ES-I3 (cell line): ENCODE measurements at regions not wholly inside any gene's neighbourhood (a gene's known extent, or its start where the extent isn't known, plus 50 kb on each side); places are given as distances from the start of the nearest gene placed in this dataset.

Source experiments
- H3K36me3 ChIP-seq: 2 replicates; pipeline ENCODE4 v1.6.1; 2013; ENCODE audit warnings: mild to moderate bottlenecking, low read length, control low read depth, moderate library complexity; ENCODE audit not compliant: insufficient read depth
- H3K4me1 ChIP-seq: 2 replicates; pipeline ENCODE4 v1.6.1; 2013; ENCODE audit warnings: mild to moderate bottlenecking, control low read depth, low read length; ENCODE audit not compliant: insufficient read depth
- H3K9ac ChIP-seq: 2 replicates; pipeline ENCODE4 v1.6.1; 2013; ENCODE audit warnings: low read depth, mild to moderate bottlenecking, low read length, moderate library complexity
- H3K9me3 ChIP-seq: 2 replicates; pipeline ENCODE4 v1.6.1; 2013; ENCODE audit warnings: mild to moderate bottlenecking, low read length, moderate library complexity; ENCODE audit not compliant: control insufficient read depth, insufficient read depth

DNA sequence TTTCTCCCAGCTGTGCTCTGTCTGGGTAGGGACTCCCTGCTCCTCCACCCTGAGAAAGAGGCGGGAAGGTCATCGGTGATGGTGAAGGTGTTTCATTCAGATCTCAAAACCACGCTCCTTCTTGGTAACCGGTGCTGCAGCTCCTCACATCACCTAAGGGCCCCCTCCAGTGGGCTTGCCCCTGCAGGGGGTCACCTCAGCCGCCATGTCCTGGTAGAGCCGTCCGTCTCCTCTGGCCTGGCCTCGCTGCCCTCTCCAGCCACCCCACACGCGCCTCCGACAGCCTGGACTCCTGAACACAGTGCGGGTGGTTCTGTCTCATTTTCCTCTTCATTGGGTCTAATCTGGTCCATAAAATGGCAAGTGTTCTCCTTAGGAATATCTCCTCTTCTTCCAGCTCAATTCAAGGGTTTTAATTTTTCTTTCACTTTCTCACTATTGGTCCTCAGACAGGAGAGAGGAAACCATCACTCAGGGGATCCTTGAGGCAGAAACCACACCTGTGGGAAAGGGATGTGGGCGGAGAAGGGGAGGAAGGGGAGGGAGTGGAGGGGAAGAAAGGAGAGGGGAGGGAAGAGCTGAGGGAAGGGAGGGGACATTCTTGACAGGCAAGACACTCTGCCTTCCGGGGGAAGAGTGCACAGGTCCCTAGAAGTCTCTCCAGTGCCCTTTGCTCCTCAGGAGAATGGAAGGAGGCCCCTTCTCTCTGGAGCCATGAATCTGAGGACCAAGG, 1338.4 kb downstream of the TBC1D22A start:
- Histone ChIP-seq H3K36me3 (no peaks in the 10 kb centered on the region), H3K4me1 (no peaks in the 10 kb centered on the region; the same call in 1 of the 2 replicates), H3K9ac (no peak overlapping the region), H3K9me3 (no peaks in the 10 kb centered on the region)

DNA sequence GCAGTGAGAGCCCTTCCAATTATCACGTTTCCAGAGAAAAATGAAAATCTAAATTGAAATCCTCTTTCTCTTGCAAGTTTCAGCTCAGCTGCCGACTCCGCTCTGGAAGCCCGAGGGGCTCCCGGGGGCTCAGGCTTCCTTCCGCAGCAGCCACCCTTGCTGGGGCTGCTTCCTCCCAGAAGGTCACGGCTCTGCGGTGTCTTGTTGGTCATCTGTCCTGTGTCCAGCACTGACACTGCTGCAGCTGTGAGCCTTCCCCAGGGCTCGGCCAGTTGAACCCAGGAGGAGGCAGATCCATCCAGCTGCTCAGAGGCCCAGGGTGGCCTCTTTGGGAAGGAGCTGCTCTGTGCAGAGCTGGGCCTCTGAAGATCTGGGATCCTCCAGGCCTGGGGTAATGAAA, 1337.2 kb downstream of the TBC1D22A start:
- Histone ChIP-seq H3K36me3 (no peaks in the 10 kb centered on the region), H3K9ac (no peak overlapping the region), H3K4me1 (no peaks in the 10 kb centered on the region; the same call in 1 of the 2 replicates), H3K9me3 (no peaks in the 10 kb centered on the region)

DNA sequence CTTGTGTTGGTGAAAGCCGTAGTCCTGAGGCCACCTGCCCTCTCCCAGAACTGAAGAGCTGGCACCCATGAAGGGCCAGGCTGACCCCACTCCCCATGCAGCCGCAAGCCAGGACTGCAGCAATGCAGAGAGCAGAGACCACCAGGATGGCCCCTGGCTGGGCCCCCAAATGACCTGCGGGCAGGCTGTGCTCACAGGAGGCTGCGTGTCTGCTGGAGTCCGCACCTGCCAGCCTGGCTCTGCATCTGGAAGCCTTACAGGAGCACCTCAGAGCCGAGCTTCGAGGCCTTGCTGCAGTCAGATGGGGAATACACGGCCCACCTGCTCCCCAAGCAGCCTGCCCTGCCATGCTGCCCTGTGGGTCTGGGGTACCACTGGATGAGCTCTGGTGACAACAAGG, 1336.8 kb downstream of the TBC1D22A start:
- H3K9me3 ChIP-seq = no peaks in the 10 kb centered on the region
- H3K36me3 ChIP-seq = no peaks in the 10 kb centered on the region
- no peak overlapping the region for H3K9ac ChIP-seq
- H3K4me1 ChIP-seq = no peaks in the 10 kb centered on the region; the same call in 1 of the 2 replicates

DNA sequence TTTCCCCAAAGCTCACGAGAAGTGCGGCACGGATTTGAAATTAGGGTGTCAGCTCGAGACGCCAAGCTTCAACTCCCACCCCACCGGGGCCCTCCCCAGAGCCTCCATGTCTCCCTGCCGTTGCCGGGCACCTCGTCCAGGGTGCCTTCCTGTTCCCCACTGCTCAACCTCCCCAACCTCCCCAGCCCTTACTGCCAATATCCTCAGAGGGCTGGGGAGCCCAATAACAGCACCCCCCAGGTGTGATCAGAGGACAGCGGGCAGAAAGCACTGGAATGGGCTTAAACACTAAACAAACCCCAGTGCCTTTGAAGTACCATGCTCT, 1336.4 kb downstream of the TBC1D22A start:
- no peaks in the 10 kb centered on the region for H3K36me3 ChIP-seq
- H3K9me3 ChIP-seq = no peaks in the 10 kb centered on the region
- no peak overlapping the region for H3K9ac ChIP-seq
- H3K4me1 ChIP-seq = no peaks in the 10 kb centered on the region; the same call in 1 of the 2 replicates

DNA sequence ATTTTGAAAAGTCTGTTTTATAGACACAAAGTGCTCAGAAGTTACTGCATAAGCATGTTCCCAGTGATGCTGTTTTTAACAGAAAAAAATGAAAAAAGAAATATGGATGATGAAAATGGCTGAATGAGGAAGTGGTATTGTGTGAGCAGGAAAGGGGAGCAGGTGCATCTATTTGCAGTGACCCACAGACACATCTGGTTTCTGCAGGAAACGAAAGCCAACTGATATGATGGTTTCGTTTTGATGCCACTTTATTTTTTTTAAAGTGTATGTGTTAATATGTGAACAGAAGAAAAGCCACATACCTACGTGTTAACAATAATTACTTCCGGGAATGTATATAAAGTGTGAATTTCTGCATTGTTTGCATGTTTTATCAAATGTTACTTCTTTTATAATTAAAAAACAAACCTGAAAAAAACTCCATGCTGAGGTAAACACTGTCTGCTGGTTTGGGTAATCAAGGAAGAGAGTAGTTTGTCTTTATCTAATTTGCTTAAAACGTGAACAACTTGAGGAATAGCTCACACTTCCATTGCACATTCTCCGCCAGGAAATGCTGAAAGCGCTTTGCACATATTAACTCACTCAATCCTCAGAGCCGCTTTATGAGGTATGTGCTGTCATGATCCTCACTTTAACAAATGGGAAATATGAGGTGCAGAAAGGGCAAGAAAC, 1335.9 kb downstream of the TBC1D22A start:
- no peaks in the 10 kb centered on the region for H3K36me3 ChIP-seq
- H3K9me3 ChIP-seq = no peaks in the 10 kb centered on the region
- no peak overlapping the region for H3K9ac ChIP-seq
- H3K4me1 ChIP-seq = no peaks in the 10 kb centered on the region; the same call in 1 of the 2 replicates

DNA sequence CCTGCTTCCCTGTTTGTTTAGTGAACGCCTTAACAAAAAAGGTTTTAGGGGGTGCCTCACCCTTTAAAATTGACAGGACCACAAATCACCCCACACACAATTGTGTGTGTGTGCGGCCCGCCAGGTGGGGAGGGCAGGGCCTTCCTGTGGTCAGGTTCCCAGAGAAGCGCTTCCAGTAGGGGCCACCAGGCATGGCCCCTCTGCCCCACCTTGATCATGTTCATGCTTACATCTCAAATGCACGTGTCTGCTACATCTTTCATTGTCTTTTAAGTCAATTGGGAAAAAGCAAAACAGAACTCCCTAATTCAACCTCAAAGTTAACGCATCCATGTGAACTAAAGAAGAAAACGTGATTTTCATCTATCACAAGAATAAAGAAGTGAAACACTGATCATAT, 1335.3 kb downstream of the TBC1D22A start:
- H3K4me1 ChIP-seq = no peaks in the 10 kb centered on the region; the same call in 1 of the 2 replicates

DNA sequence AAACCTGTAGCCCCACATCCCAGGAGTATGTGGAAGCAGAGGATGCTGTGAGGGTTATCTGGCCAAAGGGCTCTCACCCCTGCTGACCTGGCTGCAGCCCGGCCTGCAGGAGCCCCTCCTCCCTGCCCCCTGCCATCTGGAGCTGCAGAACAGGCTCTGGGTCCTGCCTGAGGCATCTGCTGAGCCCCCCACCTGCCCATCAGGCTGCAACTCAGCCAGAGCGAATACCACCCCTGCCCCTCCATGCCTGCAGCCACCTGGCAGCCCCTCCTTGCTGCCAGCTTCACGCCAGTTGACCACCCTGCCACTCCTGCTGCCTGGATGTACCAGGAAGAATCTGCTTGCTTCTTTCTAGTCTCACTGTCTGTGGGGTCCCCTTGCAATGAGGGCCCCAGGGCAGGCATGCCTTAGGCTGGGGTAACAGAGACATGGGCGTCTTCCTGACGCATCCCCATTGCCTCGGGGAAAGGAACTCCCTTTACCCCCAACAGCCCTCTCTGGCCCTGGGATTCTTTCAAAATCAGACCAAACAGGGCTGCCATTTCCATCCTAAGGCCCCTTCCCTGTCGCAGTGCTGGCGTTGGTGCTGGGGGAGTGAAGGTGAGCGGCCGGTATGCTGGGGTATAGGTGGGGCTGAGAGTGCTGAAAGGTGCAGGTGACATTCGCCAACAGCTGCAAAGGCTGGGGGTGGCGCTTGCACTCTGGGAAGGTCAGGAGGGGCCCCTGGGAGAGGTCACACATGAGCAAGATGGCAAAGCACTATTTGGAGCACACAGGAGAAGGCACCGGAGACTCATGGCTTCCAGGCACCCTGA, 1334.6 kb downstream of the TBC1D22A start:
- Histone ChIP-seq H3K4me1 (no peaks in the 10 kb centered on the region; the same call in 1 of the 2 replicates), H3K36me3 (no peaks in the 10 kb centered on the region), H3K9ac (no peak overlapping the region), H3K9me3 (no peaks in the 10 kb centered on the region)

More for the DNA sequence above, 1335.3 kb downstream of the TBC1D22A start:
- Histone ChIP-seq H3K9me3 (no peaks in the 10 kb centered on the region), H3K36me3 (no peaks in the 10 kb centered on the region), H3K9ac (no peak overlapping the region)

DNA sequence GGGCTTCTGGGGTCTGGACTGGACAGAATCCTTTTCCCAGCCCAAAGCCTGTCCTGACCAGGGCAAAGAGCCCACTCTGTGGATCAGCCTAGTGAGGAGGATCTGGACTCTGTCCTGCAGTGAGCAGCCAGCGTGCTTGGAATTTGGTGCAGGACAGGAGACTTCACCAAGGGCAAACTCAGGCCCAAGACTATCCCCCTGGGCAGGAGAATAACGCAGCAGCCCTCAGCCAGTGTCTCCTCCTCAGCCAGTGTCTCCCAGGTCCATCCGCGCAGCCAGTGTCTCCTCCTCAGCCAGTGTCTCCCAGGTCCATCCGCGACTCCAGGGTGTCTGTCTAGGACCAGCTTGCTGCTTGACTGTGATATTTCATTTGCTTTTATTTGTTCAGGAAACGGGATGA, 1334.0 kb downstream of the TBC1D22A start:
- H3K4me1 ChIP-seq = no peaks in the 10 kb centered on the region; the same call in 1 of the 2 replicates
- H3K9me3 ChIP-seq = no peaks in the 10 kb centered on the region
- no peaks in the 10 kb centered on the region for H3K36me3 ChIP-seq
- H3K9ac ChIP-seq = no peak overlapping the region

DNA sequence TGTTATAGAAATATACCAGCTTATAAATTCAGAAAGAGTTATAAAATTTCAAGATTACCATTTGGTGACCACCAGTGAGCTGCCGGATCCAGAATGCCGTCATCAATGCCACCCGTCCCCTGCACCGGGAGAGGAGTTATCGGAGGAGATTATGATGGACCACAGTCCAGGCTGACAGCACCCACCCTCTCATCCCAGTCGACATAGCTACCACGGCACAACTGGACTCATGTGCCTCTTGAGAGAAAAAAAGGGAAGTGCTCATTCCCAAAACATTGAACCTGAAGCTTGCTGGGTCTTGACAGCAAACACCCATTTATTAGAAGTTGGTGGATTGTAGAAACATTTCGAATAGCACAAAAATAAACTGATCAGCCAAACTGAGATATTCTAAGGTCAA, 1331.5 kb downstream of the TBC1D22A start:
- H3K36me3 ChIP-seq = no peaks in the 10 kb centered on the region
- H3K9me3 ChIP-seq = no peaks in the 10 kb centered on the region
- H3K9ac ChIP-seq = no peak overlapping the region
- H3K4me1 ChIP-seq = peaks cover 4% of the 10 kb centered on the region; the same call in 1 of the 2 replicates

DNA sequence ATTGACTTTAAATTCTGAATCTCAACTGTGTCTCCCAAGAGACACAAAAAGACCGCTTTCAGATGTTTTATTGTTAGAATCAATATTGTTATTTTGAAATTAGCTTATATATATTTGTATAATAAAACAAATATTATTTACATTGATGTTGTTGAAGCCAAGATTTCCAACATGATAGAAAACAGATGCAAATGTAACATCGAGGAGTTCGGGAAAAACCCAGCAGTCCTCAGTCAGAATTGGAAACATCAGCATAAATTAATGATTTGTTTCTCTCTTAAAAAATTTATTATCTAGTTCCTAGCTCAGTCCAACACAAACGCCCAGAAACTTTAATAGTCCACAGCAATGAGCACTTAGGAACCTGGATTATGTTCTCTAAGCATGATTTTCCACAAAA, 1330.4 kb downstream of the TBC1D22A start:
- Histone ChIP-seq H3K9ac (no peak overlapping the region), H3K4me1 (peaks cover 4% of the 10 kb centered on the region; the same call in 1 of the 2 replicates), H3K9me3 (no peaks in the 10 kb centered on the region), H3K36me3 (no peaks in the 10 kb centered on the region)

DNA sequence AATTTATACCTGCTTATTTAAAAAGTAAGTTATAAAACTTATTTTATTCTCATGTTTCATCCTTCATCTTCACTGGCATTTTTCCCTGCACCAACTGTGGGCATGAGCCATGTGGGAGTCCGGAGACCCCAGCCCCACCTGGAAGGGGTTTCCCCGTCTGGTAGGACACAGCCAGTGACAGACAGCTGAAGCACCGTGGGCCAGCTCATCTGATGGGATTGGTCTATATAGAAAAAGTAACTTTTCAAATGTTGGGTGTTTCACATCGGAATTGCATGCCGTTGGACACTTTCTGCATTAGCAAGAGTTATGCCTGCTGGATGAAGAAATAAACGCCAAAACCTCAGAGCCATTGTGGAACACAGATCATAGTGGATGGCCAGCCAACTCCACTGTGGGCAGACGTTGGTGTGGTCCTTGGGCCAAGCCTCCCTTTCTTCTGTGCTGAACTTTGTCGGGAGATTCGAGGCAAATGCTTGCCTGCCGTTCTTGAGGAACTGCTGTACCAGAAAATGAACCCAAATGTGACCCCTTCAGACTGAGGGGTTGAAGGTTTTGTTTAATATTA, 1329.3 kb downstream of the TBC1D22A start:
- Histone ChIP-seq H3K36me3 (no peaks in the 10 kb centered on the region), H3K9me3 (no peaks in the 10 kb centered on the region), H3K4me1 (peaks cover 4% of the 10 kb centered on the region; the same call in 1 of the 2 replicates), H3K9ac (no peak overlapping the region)

DNA sequence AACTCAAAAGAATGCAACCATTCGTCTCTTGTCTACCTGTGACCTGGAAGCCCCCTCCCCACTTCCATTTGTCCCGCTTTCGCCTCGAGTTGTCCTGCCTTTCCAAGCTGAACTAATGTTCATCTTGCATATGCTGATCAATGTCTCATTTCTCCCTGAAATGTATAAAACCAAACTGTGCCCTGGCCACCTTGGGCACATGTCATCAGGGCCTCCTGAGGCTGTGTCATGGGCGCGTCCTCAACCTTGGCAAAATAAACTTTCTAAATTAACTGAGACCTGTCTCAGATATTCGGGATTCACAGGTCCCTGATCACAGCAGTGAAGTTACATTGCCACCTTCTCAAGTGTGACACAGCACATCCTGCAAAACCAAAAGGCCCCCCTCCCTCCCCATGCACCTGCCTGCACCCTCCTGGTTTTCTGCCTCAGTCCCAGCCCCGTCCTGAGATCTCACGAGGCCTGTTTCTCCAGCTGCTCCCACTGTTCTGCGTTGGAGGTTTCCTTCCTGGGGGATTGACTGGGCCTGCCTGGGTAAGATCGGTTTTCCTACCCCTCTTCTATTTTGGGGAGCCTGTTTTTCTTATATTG, 1328.7 kb downstream of the TBC1D22A start:
- no peak overlapping the region for H3K9ac ChIP-seq
- H3K9me3 ChIP-seq = no peaks in the 10 kb centered on the region
- peaks cover 4% of the 10 kb centered on the region; the same call in 1 of the 2 replicates for H3K4me1 ChIP-seq
- H3K36me3 ChIP-seq = no peaks in the 10 kb centered on the region

DNA sequence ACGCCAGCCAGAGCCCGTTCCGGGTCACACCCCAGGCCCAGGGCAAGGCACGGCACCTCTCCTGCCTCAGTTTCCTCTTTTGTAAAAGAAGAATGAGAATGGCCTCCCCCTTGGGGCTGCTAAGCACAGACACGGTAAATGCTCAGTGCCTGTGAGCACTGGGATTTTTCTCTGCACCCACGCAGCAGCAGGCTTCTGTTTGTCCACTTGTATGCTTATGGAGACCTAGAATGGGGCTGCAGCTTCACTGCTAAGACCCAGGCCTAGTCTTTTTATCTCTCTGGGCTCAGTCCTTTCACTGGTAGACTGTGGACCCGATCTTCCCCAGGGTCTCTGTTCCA, 1327.9 kb downstream of the TBC1D22A start:
- no peak overlapping the region for H3K9ac ChIP-seq
- H3K4me1 ChIP-seq = peaks cover 4% of the 10 kb centered on the region; the same call in 1 of the 2 replicates
- H3K36me3 ChIP-seq = no peaks in the 10 kb centered on the region
- H3K9me3 ChIP-seq = no peaks in the 10 kb centered on the region
